ENCODE measurements at regions not wholly inside any gene's neighbourhood (a gene's known extent, or its start where the extent isn't known, plus 50 kb on each side); places are given as distances from the start of the nearest gene placed in this dataset.

GRCh38 chr4:126227428-126227827 lies 912.7 kb downstream of the FAT4 start:
- Histone ChIP-seq H3K9me3 (ENCODE audit: low read depth) (no peaks in the 10 kb centered on the region), H4K20me1 (ENCODE audit: insufficient read depth) (no peaks in the 10 kb centered on the region), H3K27me3 (replicated peaks; ENCODE audit: insufficient read depth) (no peaks in the 10 kb centered on the region), H2AFZ (no peak overlapping the region), H3K4me3 (no peak overlapping the region), H3K9me2 (ENCODE audit: insufficient read depth) (no peaks in the 10 kb centered on the region), H3K4me1 (ENCODE audit: insufficient read depth) (no peaks in the 10 kb centered on the region), H3K79me2 (ENCODE audit: insufficient read depth) (no peaks in the 10 kb centered on the region), H3K27ac (no peak overlapping the region), H3K9ac (no peak overlapping the region), H3K4me2 (ENCODE audit: unreplicated experiment) (no peak overlapping the region), H3K36me3 (ENCODE audit: low read depth) (no peaks in the 10 kb centered on the region), H3F3A (ENCODE audit: insufficient read depth) (no peaks in the 10 kb centered on the region)
- WGBS, 2 experiments (ENCODE audit: low coverage in 1 of 2, low lambda C conversion rate in 2 of 2, missing lambda C conversion rate in 2 of 2) = 96 to 97% methylated on average over 4 of the region's 4 CpGs
- TF ChIP-seq EZH2 (IDR thresholded peaks at IDR 0.05; ENCODE audit: insufficient read depth, poor library complexity, severe bottlenecking) (no peak), EZH2phosphoT487 (IDR thresholded peaks at IDR 0.05; ENCODE audit: insufficient read depth, low read depth) (no peak)
- in situ Hi-C loops (cut with MboI) = loop anchor here (25.0 kb wide), 1 partner anchor 735 kb away; no protein-coding TSS in a partner anchor
- no peak for DNase-seq

GRCh38 chr4:126230269-126230668 lies 915.5 kb downstream of the FAT4 start:
- Histone ChIP-seq H3K9ac (no peak overlapping the region), H3F3A (ENCODE audit: insufficient read depth) (no peaks in the 10 kb centered on the region), H2AFZ (no peak overlapping the region), H3K9me3 (ENCODE audit: low read depth) (peaks cover 2% of the 10 kb centered on the region), H3K9me2 (ENCODE audit: insufficient read depth) (no peaks in the 10 kb centered on the region), H3K4me3 (no peak overlapping the region), H3K4me2 (ENCODE audit: unreplicated experiment) (no peak overlapping the region), H3K27ac (no peak overlapping the region), H3K79me2 (ENCODE audit: insufficient read depth) (no peaks in the 10 kb centered on the region), H4K20me1 (ENCODE audit: insufficient read depth) (no peaks in the 10 kb centered on the region), H3K27me3 (replicated peaks; ENCODE audit: insufficient read depth) (no peaks in the 10 kb centered on the region), H3K36me3 (ENCODE audit: low read depth) (no peaks in the 10 kb centered on the region), H3K4me1 (ENCODE audit: insufficient read depth) (no peaks in the 10 kb centered on the region)
- DNase-seq = no peak
- no peak for TF ChIP-seq EZH2 (IDR thresholded peaks at IDR 0.05; ENCODE audit: insufficient read depth, poor library complexity, severe bottlenecking)
- no peak for TF ChIP-seq EZH2phosphoT487 (IDR thresholded peaks at IDR 0.05; ENCODE audit: insufficient read depth, low read depth)
- WGBS, 2 experiments (ENCODE audit: low coverage in 1 of 2, low lambda C conversion rate in 2 of 2, missing lambda C conversion rate in 2 of 2) = 100% methylated on average over 1 of the region's 1 CpG
- in situ Hi-C loops (cut with MboI) = loop anchor here (25.0 kb wide), 1 partner anchor 732 kb away; no protein-coding TSS in a partner anchor

GRCh38 chr4:126233483-126233882 lies 918.7 kb downstream of the FAT4 start:
- no peak overlapping the region for H3K4me3 ChIP-seq
- H3K9me3 ChIP-seq (ENCODE audit: low read depth) = peaks cover 5% of the 10 kb centered on the region
- H3K36me3 ChIP-seq (ENCODE audit: low read depth) = no peaks in the 10 kb centered on the region
- no peaks in the 10 kb centered on the region for H3K4me1 ChIP-seq (ENCODE audit: insufficient read depth)
- no peak overlapping the region for H3K9ac ChIP-seq
- H3K79me2 ChIP-seq (ENCODE audit: insufficient read depth) = no peaks in the 10 kb centered on the region
- no peak overlapping the region for H3K27ac ChIP-seq
- H3K9me2 ChIP-seq (ENCODE audit: insufficient read depth) = no peaks in the 10 kb centered on the region
- WGBS, 2 experiments (ENCODE audit: low coverage in 1 of 2, low lambda C conversion rate in 2 of 2, missing lambda C conversion rate in 2 of 2) = 83 to 88% methylated on average over 2 of the region's 2 CpGs
- no peak overlapping the region for H3K4me2 ChIP-seq (ENCODE audit: unreplicated experiment)
- H3K27me3 ChIP-seq (replicated peaks; ENCODE audit: insufficient read depth) = no peaks in the 10 kb centered on the region
- no peaks in the 10 kb centered on the region for H4K20me1 ChIP-seq (ENCODE audit: insufficient read depth)
- no peaks in the 10 kb centered on the region for H3F3A ChIP-seq (ENCODE audit: insufficient read depth)
- in situ Hi-C loops (cut with MboI) = loop anchor here (25.0 kb wide), 1 partner anchor 729 kb away; no protein-coding TSS in a partner anchor
- no peak for DNase-seq
- no peak overlapping the region for H2AFZ ChIP-seq
- TF ChIP-seq EZH2phosphoT487 (IDR thresholded peaks at IDR 0.05; ENCODE audit: insufficient read depth, low read depth) = no peak
- TF ChIP-seq EZH2 (IDR thresholded peaks at IDR 0.05; ENCODE audit: insufficient read depth, poor library complexity, severe bottlenecking) = no peak

- Histone ChIP-seq H2AFZ (no peak overlapping the region), H3K4me1 (ENCODE audit: insufficient read depth) (no peaks in the 10 kb centered on the region; the same call in 1 of the 2 replicates), H4K20me1 (ENCODE audit: insufficient read depth) (no peaks in the 10 kb centered on the region), H3K27me3 (replicated peaks; ENCODE audit: insufficient read depth) (no peaks in the 10 kb centered on the region), H3K9ac (no peak overlapping the region), H3K27ac (no peak overlapping the region), H3K4me2 (ENCODE audit: unreplicated experiment) (no peak overlapping the region), H3K36me3 (ENCODE audit: low read depth) (no peaks in the 10 kb centered on the region), H3K79me2 (ENCODE audit: insufficient read depth) (no peaks in the 10 kb centered on the region), H3K9me3 (ENCODE audit: low read depth) (peaks cover 5% of the 10 kb centered on the region), H3K9me2 (ENCODE audit: insufficient read depth) (no peaks in the 10 kb centered on the region), H3F3A (ENCODE audit: insufficient read depth) (no peaks in the 10 kb centered on the region), H3K4me3 (no peak overlapping the region)
- DNase-seq = no peak
- in situ Hi-C loops (cut with MboI) = loop anchor here (25.0 kb wide), 1 partner anchor 724 kb away; no protein-coding TSS in a partner anchor
- TF ChIP-seq EZH2phosphoT487 (IDR thresholded peaks at IDR 0.05; ENCODE audit: insufficient read depth, low read depth) (no peak), EZH2 (IDR thresholded peaks at IDR 0.05; ENCODE audit: insufficient read depth, poor library complexity, severe bottlenecking) (no peak)
Measured at GRCh38 chr4:126238013-126238412, 923.3 kb downstream of the FAT4 start.

GRCh38 chr4:126241634-126242033 lies 926.9 kb downstream of the FAT4 start:
- 17 to 25% methylated on average over 2 of the region's 2 CpGs for WGBS, 2 experiments (ENCODE audit: low coverage in 1 of 2, low lambda C conversion rate in 2 of 2, missing lambda C conversion rate in 2 of 2)
- no peak for DNase-seq
- Histone ChIP-seq H2AFZ (no peak overlapping the region), H3K9me3 (ENCODE audit: low read depth) (no peaks in the 10 kb centered on the region), H3F3A (ENCODE audit: insufficient read depth) (no peaks in the 10 kb centered on the region), H3K27me3 (replicated peaks; ENCODE audit: insufficient read depth) (no peaks in the 10 kb centered on the region), H4K20me1 (ENCODE audit: insufficient read depth) (no peaks in the 10 kb centered on the region), H3K4me3 (no peak overlapping the region), H3K27ac (no peak overlapping the region), H3K4me1 (ENCODE audit: insufficient read depth) (no peaks in the 10 kb centered on the region; the same call in 1 of the 2 replicates), H3K9me2 (ENCODE audit: insufficient read depth) (no peaks in the 10 kb centered on the region), H3K36me3 (ENCODE audit: low read depth) (no peaks in the 10 kb centered on the region), H3K79me2 (ENCODE audit: insufficient read depth) (no peaks in the 10 kb centered on the region), H3K4me2 (ENCODE audit: unreplicated experiment) (no peak overlapping the region), H3K9ac (no peak overlapping the region)
- no peak for TF ChIP-seq EZH2phosphoT487 (IDR thresholded peaks at IDR 0.05; ENCODE audit: insufficient read depth, low read depth)
- TF ChIP-seq EZH2 (IDR thresholded peaks at IDR 0.05; ENCODE audit: insufficient read depth, poor library complexity, severe bottlenecking) = no peak
- in situ Hi-C loops (cut with MboI) = loop anchor here (25.0 kb wide), 1 partner anchor 721 kb away; no protein-coding TSS in a partner anchor

All from GM23248 (cell line).